HCT116 (cell line): ENCODE measurements at regions not wholly inside any gene's neighbourhood (a gene's known extent, or its start where the extent isn't known, plus 50 kb on each side); places are given as distances from the start of the nearest gene placed in this dataset.

Experiments
- ATAC-seq: fragments of 200-7000 bp; cut with Tn5 transposase; 2 replicates; pipeline ENCODE4 v1.9.1; 2020; ENCODE audit warnings: mild to moderate bottlenecking, moderate library complexity
- BruUV-seq: library from RNA; stranded (reverse); fragments of 400-500 nt; replicated peaks from 2 replicates; lab custom pipeline; 2021; lab: Mats Ljungman, UMichigan
- CTCF ChIA-PET: fragments of 300-600 bp; sonication (Branson Sonifier 250); formaldehyde crosslinking; loops from one replicate; lab custom pipeline; 2021; ENCODE audit warnings: antibody characterized with exemption; lab: Charles Lee
- POLR2A ChIA-PET: fragments of 300-600, 350-600 bp; sonication (Branson Sonifier 250); formaldehyde crosslinking; loops from one replicate; lab custom pipeline; 2021; ENCODE audit warnings: antibody characterized with exemption; lab: Charles Lee
- RAD21 ChIA-PET, 2 experiments: fragments of 300-600 bp; sonication (Branson Sonifier 250); formaldehyde crosslinking; loops; one replicate each; lab custom pipeline; 2023; ENCODE audit warnings: low total read pairs in 2 of 2; ENCODE audit not compliant: uncharacterized antibody in 2 of 2, unreplicated experiment in 2 of 2, low non-redundant PET in 1 of 2; lab: Charles Lee
- DNase-seq: peaks from one replicate; pipeline ENCODE4 v3.0.0-alpha.2; 2010; ENCODE audit warnings: low read depth, low spot score
- H2AFZ ChIP-seq: fragments of 200-600 bp; shearing (Covaris generic), sonication (generic); 2 replicates; pipeline ENCODE4 v1.6.1; 2017; ENCODE audit warnings: low read depth, mixed run types, mixed read lengths, antibody characterized with exemption, low read length; ENCODE audit not compliant: poor library complexity, severe bottlenecking
- H3K27ac ChIP-seq: 2 replicates; pipeline ENCODE4 v1.5.1; 2012; ENCODE audit warnings: low read depth, low read length
- H3K27me3 ChIP-seq: fragments of 200-600 bp; sonication (generic); 2 replicates; pipeline ENCODE4 v1.6.1; 2016; ENCODE audit warnings: mixed run types, low read length, mixed read lengths; ENCODE audit not compliant: insufficient read depth
- H3K36me3 ChIP-seq, 2 experiments: fragments of 200-500 bp in 1 of 2; fragments of 200-600 bp in 1 of 2; sonication (Bioruptor generic) in 1 of 2; sonication (generic) in 1 of 2; 2 replicates each; pipeline versions ENCODE4 v1.5.1 to v1.6.1; 2014 to 2016; ENCODE audit warnings: low read length in 2 of 2, inconsistent platforms in 1 of 2, mixed read lengths in 1 of 2, mixed run types in 1 of 2; ENCODE audit not compliant: insufficient read depth in 2 of 2, control insufficient read depth in 1 of 2
- H3K4me1 ChIP-seq, 2 experiments: fragments of 200-600 bp in 1 of 2; sonication (generic) in 1 of 2; 2 replicates each; pipeline versions ENCODE4 v1.5.1 to v1.6.1; 2012 to 2017; ENCODE audit warnings: low read length in 2 of 2, inconsistent platforms in 1 of 2, mild to moderate bottlenecking in 1 of 2, mixed read lengths in 1 of 2, mixed run types in 1 of 2, moderate library complexity in 1 of 2; ENCODE audit not compliant: insufficient read depth in 2 of 2, control insufficient read depth in 1 of 2
- H3K4me2 ChIP-seq: fragments of 200-600 bp; sonication (generic); 2 replicates; pipeline ENCODE4 v1.6.1; 2017; ENCODE audit warnings: mixed run types, low read length, mixed read lengths
- H3K4me3 ChIP-seq, 2 experiments: fragments of 200-600 bp in 1 of 2; sonication (generic) in 1 of 2; replicated peaks in 1 of 2; 2 replicates each; pipeline ENCODE4 v1.5.1; 2011 to 2016; ENCODE audit warnings: low read length in 2 of 2, control low read depth in 1 of 2, low read depth in 1 of 2, mild to moderate bottlenecking in 1 of 2, mixed read lengths in 1 of 2, mixed run types in 1 of 2
- H3K79me2 ChIP-seq: fragments of 200-600 bp; sonication (generic); 2 replicates; pipeline ENCODE4 v1.6.1; 2017; ENCODE audit warnings: mild to moderate bottlenecking, mixed run types, low read length, moderate library complexity, mixed read lengths; ENCODE audit not compliant: insufficient read depth
- H3K9ac ChIP-seq: fragments of 200-600 bp; sonication (generic); 2 replicates; pipeline ENCODE4 v1.6.1; 2016; ENCODE audit warnings: low read length, mixed read lengths
- H3K9me2 ChIP-seq: fragments of 200-600 bp; sonication (generic), shearing (Covaris generic); 2 replicates; pipeline ENCODE4 v1.6.1; 2017; ENCODE audit warnings: mixed run types, mild to moderate bottlenecking, moderate library complexity; ENCODE audit not compliant: insufficient read depth
- H3K9me3 ChIP-seq, 2 experiments: fragments of 200-500 bp in 1 of 2; fragments of 200-600 bp in 1 of 2; sonication (Bioruptor generic) in 1 of 2; sonication (generic) in 1 of 2; 2 replicates each; pipeline ENCODE4 v1.6.1; 2014 to 2017; ENCODE audit warnings: low read length in 2 of 2, mixed read lengths in 2 of 2, inconsistent platforms in 1 of 2, low read depth in 1 of 2, mild to moderate bottlenecking in 1 of 2, mixed run types in 1 of 2, moderate library complexity in 1 of 2; ENCODE audit not compliant: control insufficient read depth in 1 of 2, insufficient read depth in 1 of 2
- H4K20me1 ChIP-seq: fragments of 200-600 bp; sonication (generic), shearing (Covaris generic); 2 replicates; pipeline ENCODE4 v1.6.1; 2017; ENCODE audit warnings: mixed run types, mild to moderate bottlenecking, moderate library complexity; ENCODE audit not compliant: insufficient read depth
- EZH2 ChIP-seq: fragments of 200-600 bp; sonication (generic); IDR thresholded peaks from 2 replicates; pipeline ENCODE4 v1.6.1; 2017; ENCODE audit warnings: antibody characterized with exemption, mixed run types
- JUND ChIP-seq: IDR thresholded peaks from 2 replicates; pipeline ENCODE4 v1.6.1; 2012
- POLR2AphosphoS5 ChIP-seq: IDR thresholded peaks from 2 replicates; pipeline ENCODE4 v1.6.1; 2011; ENCODE audit warnings: mild to moderate bottlenecking, low read depth, low read length, moderate library complexity
- SP1 ChIP-seq: IDR thresholded peaks from 2 replicates; pipeline ENCODE4 v1.6.1; 2012; ENCODE audit warnings: low read depth
- SRF ChIP-seq: IDR thresholded peaks from 2 replicates; pipeline ENCODE4 v1.6.1; 2012; ENCODE audit warnings: low read depth
- intact Hi-C: fragments of 100-400 bp; cut with micrococcal nuclease; formaldehyde crosslinking; loops from 2 replicates; pipeline ENCODE4 v1.10.0; 2022
- TF ChIP-seq, protein P1 (sequence below): IDR thresholded peaks from 2 replicates; pipeline ENCODE4 v1.6.1; 2012
- TF ChIP-seq, protein P2 (sequence below), 3 experiments: fragments of 200-600 bp in 1 of 3; sonication (generic) in 1 of 3; IDR thresholded peaks in 2 of 3; conservative IDR thresholded peaks in 1 of 3; 2 replicates each; pipeline ENCODE4 v1.5.1; 2012 to 2017; ENCODE audit warnings: low read depth in 2 of 3, low read length in 2 of 3, antibody characterized with exemption in 1 of 3, borderline replicate concordance in 1 of 3, control low read depth in 1 of 3, mild to moderate bottlenecking in 1 of 3, mixed read lengths in 1 of 3, mixed run types in 1 of 3, moderate library complexity in 1 of 3; ENCODE audit not compliant: insufficient read depth in 1 of 3
- TF ChIP-seq, protein P3 (sequence below): IDR thresholded peaks from 2 replicates; pipeline ENCODE4 v1.6.1; 2012; ENCODE audit warnings: low read depth
- TF ChIP-seq, protein P4 (sequence below): IDR thresholded peaks from 2 replicates; pipeline ENCODE4 v1.6.1; 2011; ENCODE audit warnings: mild to moderate bottlenecking, low read length, moderate library complexity; ENCODE audit not compliant: insufficient replicate concordance; ENCODE audit errors: extremely low read depth

DNA sequence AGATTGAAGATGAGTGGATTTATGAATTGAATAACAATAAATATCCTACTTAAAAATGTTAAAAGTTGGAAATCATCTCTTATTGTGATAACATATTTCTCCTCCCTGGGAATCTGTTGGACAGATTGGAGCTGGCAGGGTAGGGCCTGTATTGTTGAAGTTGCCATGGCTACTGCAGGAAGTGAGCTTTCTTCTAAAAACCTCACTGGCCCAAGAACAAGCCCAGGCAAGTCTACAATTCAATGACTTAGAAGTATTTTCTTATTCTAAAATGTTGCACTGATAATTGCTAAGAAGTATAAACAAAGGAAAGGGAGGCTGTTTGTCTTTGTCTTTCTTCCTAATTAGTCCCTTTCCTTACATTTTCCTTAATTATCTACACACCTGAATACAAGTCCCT lies 112.1 kb downstream of the DLEU7 start:
- TF ChIP-seq POLR2AphosphoS5 (no peak), SRF (no peak), EZH2 (no peak), SP1 (no peak), JUND (no peak)
- TF ChIP-seq, protein P1, sequence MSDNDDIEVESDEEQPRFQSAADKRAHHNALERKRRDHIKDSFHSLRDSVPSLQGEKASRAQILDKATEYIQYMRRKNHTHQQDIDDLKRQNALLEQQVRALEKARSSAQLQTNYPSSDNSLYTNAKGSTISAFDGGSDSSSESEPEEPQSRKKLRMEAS = no peak
- TF ChIP-seq, protein P2, sequence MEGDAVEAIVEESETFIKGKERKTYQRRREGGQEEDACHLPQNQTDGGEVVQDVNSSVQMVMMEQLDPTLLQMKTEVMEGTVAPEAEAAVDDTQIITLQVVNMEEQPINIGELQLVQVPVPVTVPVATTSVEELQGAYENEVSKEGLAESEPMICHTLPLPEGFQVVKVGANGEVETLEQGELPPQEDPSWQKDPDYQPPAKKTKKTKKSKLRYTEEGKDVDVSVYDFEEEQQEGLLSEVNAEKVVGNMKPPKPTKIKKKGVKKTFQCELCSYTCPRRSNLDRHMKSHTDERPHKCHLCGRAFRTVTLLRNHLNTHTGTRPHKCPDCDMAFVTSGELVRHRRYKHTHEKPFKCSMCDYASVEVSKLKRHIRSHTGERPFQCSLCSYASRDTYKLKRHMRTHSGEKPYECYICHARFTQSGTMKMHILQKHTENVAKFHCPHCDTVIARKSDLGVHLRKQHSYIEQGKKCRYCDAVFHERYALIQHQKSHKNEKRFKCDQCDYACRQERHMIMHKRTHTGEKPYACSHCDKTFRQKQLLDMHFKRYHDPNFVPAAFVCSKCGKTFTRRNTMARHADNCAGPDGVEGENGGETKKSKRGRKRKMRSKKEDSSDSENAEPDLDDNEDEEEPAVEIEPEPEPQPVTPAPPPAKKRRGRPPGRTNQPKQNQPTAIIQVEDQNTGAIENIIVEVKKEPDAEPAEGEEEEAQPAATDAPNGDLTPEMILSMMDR (IDR thresholded peaks at IDR 0.05 in 2 of 3, conservative IDR thresholded peaks at IDR 0.05 in 1 of 3; ENCODE audit: borderline replicate concordance in 1 of 3, insufficient read depth in 1 of 3, low read depth in 2 of 3, low read length in 2 of 3) = no peak
- TF ChIP-seq, protein P3, sequence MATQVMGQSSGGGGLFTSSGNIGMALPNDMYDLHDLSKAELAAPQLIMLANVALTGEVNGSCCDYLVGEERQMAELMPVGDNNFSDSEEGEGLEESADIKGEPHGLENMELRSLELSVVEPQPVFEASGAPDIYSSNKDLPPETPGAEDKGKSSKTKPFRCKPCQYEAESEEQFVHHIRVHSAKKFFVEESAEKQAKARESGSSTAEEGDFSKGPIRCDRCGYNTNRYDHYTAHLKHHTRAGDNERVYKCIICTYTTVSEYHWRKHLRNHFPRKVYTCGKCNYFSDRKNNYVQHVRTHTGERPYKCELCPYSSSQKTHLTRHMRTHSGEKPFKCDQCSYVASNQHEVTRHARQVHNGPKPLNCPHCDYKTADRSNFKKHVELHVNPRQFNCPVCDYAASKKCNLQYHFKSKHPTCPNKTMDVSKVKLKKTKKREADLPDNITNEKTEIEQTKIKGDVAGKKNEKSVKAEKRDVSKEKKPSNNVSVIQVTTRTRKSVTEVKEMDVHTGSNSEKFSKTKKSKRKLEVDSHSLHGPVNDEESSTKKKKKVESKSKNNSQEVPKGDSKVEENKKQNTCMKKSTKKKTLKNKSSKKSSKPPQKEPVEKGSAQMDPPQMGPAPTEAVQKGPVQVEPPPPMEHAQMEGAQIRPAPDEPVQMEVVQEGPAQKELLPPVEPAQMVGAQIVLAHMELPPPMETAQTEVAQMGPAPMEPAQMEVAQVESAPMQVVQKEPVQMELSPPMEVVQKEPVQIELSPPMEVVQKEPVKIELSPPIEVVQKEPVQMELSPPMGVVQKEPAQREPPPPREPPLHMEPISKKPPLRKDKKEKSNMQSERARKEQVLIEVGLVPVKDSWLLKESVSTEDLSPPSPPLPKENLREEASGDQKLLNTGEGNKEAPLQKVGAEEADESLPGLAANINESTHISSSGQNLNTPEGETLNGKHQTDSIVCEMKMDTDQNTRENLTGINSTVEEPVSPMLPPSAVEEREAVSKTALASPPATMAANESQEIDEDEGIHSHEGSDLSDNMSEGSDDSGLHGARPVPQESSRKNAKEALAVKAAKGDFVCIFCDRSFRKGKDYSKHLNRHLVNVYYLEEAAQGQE = no peak
- TF ChIP-seq, protein P4, sequence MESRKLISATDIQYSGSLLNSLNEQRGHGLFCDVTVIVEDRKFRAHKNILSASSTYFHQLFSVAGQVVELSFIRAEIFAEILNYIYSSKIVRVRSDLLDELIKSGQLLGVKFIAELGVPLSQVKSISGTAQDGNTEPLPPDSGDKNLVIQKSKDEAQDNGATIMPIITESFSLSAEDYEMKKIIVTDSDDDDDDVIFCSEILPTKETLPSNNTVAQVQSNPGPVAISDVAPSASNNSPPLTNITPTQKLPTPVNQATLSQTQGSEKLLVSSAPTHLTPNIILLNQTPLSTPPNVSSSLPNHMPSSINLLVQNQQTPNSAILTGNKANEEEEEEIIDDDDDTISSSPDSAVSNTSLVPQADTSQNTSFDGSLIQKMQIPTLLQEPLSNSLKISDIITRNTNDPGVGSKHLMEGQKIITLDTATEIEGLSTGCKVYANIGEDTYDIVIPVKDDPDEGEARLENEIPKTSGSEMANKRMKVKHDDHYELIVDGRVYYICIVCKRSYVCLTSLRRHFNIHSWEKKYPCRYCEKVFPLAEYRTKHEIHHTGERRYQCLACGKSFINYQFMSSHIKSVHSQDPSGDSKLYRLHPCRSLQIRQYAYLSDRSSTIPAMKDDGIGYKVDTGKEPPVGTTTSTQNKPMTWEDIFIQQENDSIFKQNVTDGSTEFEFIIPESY = no peak
- TF ChIP-seq, all 23 proteins: peak for 0
- Histone ChIP-seq H4K20me1 (no peaks in the 10 kb centered on the region), H3K27ac (no peak overlapping the region), H3K4me1 (peaks cover 3 to 5% of the 10 kb centered on the region in 2 experiments; a peak in 1 of 4 replicates), H3K4me3 (no peak overlapping the region), H3K9ac (no peak overlapping the region), H3K4me2 (no peak overlapping the region), H3K79me2 (no peaks in the 10 kb centered on the region), H3K27me3 (no peaks in the 10 kb centered on the region), H3K9me2 (no peaks in the 10 kb centered on the region), H3K36me3 (no peaks in the 10 kb centered on the region), H3K9me3 (no peaks in the 10 kb centered on the region), H2AFZ (no peak overlapping the region)
- CTCF ChIA-PET = no interaction called here
- no peak for DNase-seq
- ATAC-seq = no peak
- no TSS peak for BruUV-seq
- intact Hi-C loops = no loop called here
- POLR2A ChIA-PET = no interaction called here
- RAD21 ChIA-PET = no interaction called here
